DMS53 treated with DMSO at 0.1 percent for 48 hours (cell line): ENCODE measurements at regions not wholly inside any gene's neighbourhood (a gene's known extent, or its start where the extent isn't known, plus 50 kb on each side); places are given as distances from the start of the nearest gene placed in this dataset.
"Not testable (repeated sequence)": the region's sequence is repeated elsewhere in the genome, so short reads cannot be mapped to it uniquely, and the experiment has no call there.

Experiments used
- DNase-seq: peaks from one replicate; lab custom pipeline; 2025; ENCODE audit not compliant: unreplicated experiment; lab: John Stamatoyannopoulos, UW

DNA sequence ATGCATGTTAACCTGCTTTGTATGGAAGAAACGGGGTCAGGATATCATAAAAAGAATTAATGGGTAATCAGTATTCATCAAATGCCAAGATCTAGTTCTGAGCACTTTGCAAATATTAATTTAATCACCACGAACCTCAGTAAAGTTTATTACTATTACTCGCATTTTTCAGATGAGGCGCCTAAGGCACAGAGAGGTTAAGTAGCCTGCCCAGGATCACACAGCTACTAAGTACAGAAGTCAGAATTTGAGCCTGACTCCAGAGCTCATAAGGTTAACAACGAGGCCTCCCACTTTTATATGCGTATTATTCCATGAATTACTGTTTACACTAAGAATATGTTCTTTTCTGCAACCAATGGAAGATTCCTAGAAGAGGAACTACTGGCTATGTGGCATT, 109.6 kb upstream of the KLF13 start:
- no peak for DNase-seq

DNA sequence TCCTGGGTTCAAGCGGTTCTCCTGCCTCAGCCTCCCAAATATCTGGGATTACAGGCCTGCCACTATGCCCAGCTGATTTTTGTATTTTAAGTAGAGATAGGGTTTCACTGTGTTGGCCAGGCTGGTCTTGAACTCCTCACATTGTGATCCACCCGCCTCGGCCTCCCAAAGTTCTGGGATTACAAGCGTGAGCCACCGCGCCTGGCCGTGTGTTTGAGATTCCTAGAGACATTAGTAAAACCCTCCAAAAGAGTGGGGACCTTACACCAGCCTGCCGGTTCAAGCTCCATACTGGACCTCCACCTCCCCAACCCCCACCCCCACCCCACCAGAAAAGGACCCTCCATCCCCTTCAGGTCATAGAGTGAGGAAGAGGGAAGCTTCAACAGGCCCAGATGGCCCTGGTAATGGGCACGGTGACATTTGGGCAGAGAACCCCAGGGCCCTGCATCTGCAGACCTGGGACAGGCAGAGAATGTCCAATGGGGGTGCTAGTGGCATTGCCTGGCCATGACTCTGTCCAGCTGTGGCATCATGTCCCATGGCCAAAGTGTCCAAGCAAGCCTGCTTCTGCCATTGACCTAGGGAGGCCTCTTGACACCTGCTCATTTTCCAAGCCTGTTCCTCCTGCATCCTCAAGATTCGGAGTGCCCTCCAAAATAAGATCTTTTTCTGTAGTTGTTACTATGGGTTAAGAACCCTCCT, 108.9 kb upstream of the KLF13 start:
- DNase-seq = no peak

DNA sequence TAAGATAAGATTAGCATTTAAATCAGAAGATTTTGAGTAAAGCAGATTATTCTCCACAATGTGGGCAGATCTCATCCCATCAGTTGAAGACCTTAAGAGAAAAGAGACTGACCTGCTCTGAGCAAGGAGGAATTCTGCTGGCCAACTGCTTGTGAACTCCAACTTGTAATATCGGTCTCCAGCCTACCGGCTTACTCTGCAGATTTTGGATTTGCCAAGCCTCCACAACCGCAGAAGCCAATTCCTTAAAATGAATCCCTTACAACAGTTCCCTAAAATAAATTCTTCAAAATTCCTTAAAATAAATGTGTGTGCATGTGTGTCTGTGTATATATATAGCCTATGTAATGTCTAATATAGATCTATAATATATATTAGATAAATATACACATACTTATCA, 107.4 kb upstream of the KLF13 start:
- DNase-seq = no peak

DNA sequence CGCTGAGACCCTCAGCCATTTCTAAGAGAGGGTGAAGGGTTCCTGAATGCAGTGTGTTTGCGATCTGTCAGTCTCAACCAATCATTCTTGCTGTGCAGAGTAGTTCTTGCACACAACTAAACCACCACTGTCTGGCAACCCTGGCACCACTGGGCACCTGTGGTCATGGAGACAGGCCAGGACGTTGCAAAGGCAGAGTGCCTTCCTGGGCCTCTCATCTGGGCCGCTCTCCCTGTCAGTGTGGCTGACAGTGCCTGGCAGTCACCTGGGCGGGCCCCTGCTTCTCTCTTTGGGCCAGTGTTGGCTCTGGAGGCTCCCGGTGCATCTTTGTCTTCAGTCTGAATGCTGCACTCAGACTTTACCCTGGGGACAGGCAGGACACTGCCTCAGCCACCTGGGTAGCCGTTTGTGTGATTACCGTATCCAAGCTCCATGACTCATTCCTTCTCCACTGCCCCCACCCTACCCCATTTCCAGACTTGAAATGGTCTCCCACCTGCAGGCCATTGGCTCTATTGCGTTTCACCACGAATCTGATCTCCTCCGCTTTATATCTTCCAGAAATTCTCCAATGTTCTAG, 104.6 kb upstream of the KLF13 start:
- no peak for DNase-seq

DNA sequence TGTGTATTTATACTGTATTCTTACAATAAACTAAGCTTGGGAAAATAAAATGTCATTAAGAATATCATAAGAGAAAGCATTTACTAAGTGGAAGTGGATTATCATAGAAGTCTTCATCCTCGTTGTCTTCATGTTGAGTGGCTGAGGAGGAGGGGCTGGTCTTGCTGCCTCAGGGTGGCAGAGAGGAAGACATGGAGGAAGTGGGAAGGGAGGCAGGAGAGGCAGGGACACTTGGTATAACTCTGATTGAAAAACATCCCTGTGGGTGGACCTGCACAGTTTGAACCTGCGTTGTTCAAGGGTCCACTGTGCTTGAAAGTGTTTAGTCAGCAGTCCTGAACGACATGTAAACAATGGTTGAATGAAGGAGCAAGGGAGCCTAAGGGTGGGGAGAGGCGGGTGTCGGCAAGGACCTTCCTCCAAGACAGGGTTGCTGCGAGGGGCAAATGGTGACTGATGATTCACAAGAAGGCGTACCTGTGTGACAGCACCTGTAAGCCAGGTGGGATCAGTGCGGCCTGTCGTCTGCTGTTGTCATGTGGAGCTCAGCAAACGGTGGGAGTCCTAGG, 103.8 kb upstream of the KLF13 start:
- DNase-seq = no peak

DNA sequence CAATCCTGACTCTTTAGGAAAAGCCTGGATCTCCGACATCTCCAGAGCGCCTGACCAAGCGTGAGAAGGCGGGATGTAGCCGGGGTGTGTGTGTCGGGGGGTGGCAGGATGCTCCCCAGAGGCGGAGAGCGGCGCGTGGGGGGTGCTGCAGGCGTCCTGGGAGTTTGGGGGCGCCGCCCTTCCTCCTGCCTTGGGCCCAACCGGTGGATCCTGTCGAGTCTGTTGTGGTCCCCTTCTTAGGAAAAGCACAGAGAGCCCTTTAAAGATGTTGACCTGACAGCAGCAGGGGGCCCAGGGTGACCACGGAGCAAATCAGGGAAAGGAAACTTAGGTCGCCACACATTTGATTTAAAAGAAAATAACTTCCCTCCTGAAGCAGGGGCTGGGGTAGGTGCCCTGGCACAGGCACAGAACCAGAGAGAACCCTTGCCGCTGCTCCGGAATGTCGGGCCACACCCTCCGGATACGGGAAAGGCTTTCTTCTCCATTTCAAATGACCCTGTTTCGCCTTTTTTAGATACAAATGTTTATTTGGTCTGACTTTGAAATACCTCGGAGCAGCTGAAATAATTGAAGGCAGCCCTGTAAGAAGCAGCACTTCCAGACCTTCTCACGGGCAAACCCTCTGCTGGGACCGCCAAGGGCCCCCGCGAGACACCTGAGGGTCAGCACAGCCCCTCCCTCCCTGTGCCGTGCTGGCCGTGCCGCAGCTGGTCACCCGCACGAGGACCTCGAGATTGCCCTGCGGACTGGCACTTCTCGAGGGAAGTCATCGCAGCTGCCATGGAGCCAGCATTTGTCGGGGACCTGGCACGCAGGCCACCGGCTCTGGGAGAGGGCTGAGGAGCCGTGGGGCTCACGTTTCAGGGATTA, 102.9 kb upstream of the KLF13 start:
- DNase-seq = no peak

DNA sequence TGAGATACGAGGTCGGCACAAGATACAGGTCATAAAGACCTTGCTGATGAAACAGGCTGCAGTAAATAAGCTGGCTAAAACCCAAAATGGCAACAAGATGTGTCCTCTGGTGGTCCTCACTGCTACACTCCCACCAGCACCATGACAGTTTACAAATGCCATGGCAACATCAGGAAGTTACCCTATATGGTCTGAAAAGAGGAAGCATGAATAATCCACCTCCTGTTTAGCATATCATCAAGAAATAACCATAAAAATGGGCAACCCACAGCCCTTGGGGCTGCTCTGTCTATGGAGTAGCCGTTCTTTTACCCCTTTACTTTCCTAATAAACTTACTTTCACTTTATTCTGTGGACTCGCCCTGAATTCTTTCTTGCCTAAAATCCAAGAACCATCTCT, 102.0 kb upstream of the KLF13 start:
- DNase-seq = not testable (repeated sequence)

DNA sequence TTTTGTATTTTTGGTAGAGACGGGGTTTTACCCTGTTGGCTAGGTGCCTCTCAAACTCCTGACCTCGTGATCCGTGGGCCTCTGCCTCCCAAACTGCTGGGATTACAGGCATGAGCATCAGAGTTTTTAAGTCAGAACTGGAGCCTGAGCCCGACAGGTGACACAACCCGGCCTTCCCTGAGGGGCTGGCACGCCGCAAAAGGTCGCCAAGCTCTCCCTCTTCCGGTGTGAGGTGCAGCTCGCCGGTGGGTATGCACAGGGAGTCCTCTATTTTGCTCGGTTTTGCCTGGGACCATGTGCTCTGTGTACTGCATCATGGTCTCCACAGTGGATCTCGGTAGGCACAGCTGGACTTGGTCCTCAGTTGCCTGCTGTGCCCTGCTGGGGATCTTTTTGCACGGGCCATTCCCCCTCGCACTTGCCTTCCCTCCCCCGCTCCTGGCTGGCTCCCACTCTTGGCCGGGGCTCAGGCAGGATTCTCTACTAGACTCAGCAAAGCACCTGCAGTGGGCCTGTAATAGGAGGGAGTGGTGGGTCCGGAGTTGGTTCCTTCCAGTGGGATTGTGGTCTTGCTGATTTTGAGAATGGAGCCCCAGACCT, 101.2 kb upstream of the KLF13 start:
- DNase-seq = no peak

DNA sequence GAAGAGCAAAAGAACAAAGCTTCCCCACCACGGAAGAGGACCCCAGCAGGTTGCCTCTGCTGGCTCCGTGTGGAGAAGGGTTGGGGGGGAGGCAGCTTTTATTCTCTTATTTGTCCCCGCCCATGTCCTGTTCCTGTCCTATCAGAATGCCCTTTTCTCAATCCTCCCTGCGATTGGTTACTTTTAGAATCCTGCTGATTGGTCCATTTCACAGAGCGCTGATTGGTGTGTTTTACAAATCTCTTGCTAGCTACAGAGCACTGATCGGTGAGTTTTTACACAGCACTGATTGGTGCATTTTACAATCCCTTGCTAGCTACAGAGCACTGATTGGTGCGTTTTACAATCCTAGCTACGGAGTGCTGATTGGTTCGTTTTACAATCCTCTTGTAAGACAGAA, 100.6 kb upstream of the KLF13 start:
- no peak for DNase-seq

DNA sequence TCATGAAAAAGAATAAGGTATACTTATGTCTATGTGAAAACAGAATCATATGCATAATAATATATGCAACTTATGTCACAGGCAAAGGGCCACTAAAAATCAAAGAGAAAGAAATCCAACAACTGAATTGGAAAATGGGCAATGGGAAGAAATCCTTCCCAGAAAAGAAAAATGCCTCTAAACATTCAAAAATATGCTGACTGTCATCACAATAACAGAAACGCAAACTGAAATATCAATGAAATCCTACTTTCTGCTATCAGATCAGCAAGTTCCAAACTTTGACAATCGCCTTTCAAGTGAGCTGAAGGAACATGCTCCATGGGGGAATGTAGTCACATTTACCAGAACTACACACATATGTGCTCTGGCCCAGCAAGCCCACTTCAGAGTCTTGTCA, 99.4 kb upstream of the KLF13 start:
- DNase-seq = no peak

DNA sequence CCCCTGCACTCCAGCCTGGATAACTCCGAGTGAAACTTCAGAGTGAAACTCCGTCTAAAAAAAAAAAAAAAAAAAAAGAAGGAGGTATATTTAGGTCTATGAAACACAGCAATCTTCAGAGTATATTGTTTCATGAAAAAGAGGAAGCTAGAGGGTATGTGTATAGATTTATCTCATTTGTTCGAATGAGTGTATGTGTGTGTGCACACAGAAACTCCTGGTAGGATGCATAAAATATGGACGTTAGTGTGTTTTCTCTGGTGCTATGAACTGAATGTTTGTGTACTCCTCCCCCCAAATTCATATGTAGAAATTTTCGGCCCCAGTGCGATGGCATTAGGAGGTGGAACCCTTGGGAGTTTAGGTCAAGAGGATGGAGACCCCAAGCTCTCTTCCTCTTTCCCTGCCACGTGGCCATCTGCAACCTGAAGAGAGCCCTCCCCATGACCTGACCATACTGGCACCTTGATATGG, 98.6 kb upstream of the KLF13 start:
- no peak for DNase-seq

DNA sequence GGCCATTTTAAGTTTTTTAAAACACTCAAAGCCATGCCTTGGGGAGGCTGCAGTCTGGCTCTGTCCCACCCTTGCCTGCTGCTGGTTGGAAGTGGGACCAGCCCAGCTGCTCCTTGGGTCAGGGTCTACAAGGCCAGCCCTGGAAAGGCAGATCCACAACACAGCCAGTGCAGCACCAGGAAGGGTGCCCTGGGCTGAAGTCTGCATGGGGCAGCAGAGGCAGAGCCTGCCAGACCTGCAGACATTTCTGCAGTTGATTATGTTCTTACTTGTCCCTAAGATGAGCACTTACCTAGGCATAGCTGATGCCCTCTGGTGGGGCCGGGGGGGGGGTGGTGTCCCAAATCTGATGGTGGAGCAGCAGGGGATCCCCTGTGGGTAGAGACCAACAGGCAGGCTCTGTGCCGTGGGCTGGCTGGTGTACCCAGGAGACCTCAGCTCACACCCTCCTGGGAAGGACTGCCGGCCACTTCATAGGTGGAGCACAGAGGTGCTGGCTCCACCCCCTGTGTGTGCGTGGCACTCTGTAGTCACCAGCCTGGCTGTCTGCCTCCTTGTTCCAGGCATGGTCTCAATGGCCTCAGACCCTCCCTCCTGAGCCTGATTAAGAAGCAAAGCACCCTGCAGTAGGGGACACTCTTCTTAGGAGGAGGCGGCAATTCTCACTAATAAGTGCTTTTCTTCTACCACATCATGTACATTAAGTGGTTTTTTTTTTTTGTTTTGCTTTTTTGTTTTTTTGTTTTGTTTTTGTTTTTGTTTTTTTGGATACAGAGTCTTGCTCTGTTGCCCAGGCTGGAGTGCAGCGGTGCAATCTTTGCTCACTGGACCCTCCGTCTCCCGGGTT, 97.4 kb upstream of the KLF13 start:
- DNase-seq = no peak

DNA sequence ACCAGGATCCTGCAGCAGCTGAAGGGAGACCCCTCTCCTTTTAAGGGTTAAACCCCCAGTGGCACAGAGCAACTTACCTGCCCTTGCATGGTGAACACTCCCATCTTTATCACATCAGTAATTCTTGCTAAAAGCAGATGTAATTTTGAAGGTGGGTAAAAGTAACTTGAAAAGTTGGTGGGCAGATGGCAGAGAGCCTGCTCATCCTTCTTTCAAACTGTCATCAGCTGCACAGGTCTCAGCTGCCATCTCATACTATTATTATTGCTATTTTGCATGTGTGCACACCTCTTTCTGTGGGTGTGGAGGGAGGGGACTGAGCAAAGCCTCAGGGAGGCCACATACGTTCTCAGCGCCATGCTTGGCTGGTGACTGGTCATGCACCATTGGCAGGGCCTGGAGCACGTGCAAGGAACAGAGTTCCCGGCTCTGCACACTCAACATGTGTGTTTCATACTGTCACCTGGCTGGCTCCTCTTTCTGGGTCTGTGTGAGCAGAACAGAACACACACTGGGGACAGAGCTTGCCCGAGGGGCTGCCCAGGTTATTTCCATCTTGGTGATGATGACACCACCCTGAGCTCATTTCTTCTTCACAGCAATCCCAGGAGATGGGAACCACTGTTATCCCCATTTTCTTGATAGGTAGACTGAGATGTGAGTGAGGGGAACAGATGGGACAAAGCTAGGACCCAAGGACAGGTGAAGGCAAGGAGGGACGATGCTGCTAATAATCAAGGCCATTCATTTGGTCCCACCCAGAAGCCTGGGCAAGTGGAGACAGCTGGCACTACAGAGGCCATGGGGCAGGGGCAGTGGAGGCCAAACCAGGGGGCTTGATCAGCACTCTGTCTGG, 95.8 kb upstream of the KLF13 start:
- no peak for DNase-seq

DNA sequence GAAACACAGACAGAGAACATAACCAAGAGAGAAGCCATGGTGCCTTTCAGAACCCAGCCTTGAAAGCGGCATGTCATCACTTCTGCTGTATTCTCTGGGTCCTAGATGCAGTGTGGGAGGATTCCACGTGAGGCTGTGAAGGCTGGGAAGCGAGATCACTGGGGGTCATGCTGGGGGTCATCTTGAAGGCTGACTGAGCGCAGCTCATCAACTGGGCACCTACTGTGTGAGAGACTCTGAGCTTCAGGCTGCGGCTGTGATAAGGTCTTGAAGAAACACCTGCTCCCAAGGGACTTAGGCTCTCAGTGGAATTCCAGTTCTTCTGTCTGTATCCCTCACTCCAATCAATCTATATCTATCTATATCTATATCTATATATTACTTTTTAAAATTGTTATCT, 91.8 kb upstream of the KLF13 start:
- DNase-seq = no peak

DNA sequence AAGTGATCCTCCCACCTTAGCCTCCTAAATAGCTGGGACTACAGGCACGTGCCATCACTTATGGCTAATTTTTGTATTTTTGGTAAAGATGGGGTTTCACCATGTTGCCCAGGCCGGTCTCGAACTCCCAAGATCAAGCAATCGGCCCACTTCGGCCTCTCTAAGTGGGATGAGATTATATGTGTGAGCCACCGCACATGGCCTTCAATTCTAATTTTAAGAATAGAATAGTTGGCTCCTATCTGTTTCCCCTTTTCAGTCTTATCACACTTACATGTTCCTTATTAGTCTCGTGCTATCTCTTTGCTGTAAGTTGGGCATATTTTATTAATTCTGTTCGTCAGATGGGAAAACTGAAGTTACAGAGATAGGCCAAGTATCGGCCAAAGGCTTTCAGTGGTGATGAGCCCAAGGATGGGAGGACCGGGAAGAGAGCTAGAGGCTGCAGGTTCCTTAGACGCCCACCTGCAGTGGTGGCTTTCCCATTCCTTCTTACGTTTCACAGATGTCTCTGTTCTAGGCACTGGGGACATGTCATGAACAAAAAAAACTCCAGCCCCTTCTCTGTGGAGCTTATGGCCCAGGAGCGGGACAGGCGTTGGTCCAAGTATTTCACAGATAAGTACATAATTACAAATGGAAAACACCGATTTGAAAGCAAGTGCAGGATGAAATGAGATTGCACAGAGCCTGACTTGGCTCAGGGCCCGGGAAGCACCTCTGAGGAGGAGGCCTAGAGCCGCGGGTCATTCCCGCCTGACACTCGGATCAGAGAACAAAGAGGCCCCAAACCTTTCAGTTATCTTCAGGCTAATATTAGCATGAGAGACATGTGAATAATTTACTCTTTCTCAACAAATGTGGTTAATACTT, 91.1 kb upstream of the KLF13 start:
- DNase-seq = no peak

DNA sequence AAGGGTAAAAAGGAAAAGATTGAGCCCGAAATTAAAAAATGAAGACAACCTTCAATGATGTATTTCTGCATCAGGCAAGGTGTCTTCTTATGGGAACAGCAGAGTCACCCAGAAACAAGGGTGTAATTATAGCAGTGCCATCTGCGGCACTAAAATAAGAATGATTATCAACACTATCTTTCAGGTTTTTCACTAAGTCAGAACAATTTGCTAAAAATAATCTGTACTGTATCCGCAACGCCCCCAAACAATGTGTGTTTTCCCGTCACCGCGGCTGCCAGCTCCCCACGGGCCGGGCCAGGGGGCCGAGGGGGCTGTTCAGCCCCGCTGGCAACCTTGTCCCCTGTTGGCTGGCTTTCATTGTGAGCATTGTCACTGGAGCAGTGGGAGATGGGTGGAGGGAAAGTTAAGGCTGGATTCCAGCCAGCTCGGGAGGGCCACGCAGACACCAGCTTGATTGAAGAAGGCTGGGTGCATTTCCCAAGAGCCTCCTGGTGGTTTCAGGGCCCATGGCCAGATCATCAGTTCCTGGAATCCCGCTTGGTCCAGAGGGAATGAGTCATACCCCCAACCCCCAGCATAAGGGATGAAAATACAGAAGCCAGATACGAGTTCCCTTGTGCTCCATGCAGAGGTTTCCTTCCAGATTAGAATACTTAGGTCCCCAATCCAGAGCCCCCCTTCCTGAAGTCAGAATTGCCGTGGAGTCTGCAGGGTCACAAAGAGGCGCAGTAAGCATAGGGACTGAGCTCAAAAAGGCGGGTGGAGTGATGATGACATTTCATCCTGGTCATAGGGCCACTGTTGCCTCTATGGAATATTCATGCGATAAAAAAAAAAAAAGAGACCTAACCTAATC, 90.2 kb upstream of the KLF13 start:
- DNase-seq = no peak

DNA sequence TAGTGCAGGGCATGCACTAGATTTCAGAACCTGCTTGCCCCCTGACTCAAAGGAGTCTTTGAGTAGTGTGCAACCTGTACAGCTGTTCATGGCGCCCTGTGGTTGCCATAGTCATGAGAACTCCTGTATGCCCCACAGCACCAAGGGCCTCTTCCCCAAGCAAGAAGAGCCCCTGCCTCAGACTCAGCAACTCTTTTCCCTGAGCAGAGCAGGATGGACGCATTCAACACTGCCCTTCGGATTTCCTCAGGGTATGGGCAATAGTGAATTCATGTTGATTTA, 89.7 kb upstream of the KLF13 start:
- DNase-seq = no peak

DNA sequence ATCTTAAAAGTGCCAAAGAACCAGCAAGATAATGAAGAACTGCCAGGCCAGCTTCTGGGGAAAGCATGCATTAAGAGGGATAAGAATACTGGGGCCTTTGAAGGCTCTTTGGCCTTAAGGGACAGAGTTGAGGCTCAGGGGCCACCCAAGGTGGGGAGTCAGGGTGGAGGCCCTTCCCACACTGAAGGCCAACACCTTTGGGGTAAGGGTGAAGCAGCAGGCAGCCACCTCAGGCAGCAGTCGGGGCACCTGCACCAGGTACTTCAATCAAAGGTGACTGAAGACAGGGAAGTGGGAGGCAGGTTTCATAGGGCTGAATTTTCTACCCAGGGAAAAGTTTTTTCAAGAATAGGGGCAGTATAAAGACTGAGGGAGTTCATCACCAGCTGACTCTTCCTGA, 87.7 kb upstream of the KLF13 start:
- no peak for DNase-seq
